Mucosa of descending colon (tissue), 3 donors: ENCODE measurements at regions not wholly inside any gene's neighbourhood (a gene's known extent, or its start where the extent isn't known, plus 50 kb on each side); places are given as distances from the start of the nearest gene placed in this dataset.

Source experiments
- ATAC-seq: fragments of 200-7000 bp; cut with Tn5 transposase; one replicate; pipeline ENCODE4 v1.9.1; 2020; ENCODE audit warnings: mild to moderate bottlenecking, moderate library complexity
- DNase-seq, 3 donors: peaks; one replicate each; pipeline ENCODE4 v3.0.0-alpha.2; 2020
- H3K36me3 ChIP-seq: fragments of 200-600 bp; one replicate; pipeline ENCODE4 v1.8.0; 2021; ENCODE audit warnings: low read depth, mild to moderate bottlenecking
- H3K4me1 ChIP-seq: fragments of 200-600 bp; one replicate; pipeline ENCODE4 v1.8.0; 2021; ENCODE audit warnings: low read depth, mild to moderate bottlenecking
- H3K4me3 ChIP-seq: fragments of 200-600 bp; one replicate; pipeline ENCODE4 v1.8.0; 2021; ENCODE audit warnings: mild to moderate bottlenecking
- H3K9me3 ChIP-seq: fragments of 200-600 bp; one replicate; pipeline ENCODE4 v1.8.0; 2021; ENCODE audit warnings: mild to moderate bottlenecking
- CTCF ChIP-seq: fragments of 200-600 bp; IDR thresholded peaks from one replicate; pipeline ENCODE4 v1.8.0; 2022; ENCODE audit warnings: antibody characterized with exemption, mild to moderate bottlenecking
- intact Hi-C, 2 donors: fragments of 100-400 bp; cut with DNase I in 1 of 2; cut with micrococcal nuclease in 1 of 2; formaldehyde crosslinking; loops; one replicate each; pipeline versions ENCODE4 v1.11.0 to v1.11.1; 2022; cut with DNase I, micrococcal nuclease
- donor health status: DM: no; HTN: no; CAD: no; lungs with moderate emphysema.
- donor health status: DM: no; HTN: no; CAD: no.
- donor health status: DM: no; HTN: yes; CAD: no.

GRCh38 chr2:189267925-189268579 lies 88.5 kb upstream of the COL5A2 start:
- intact Hi-C loops: no loop called here
- no peak for TF ChIP-seq CTCF

GRCh38 chr2:189268763-189269162 lies 89.2 kb upstream of the COL5A2 start:
- Histone ChIP-seq H3K9me3 (no peaks in the 10 kb centered on the region), H3K4me1 (no peaks in the 10 kb centered on the region), H3K36me3 (no peaks in the 10 kb centered on the region), H3K4me3 (no peak overlapping the region)
- TF ChIP-seq CTCF: no peak
- DNase-seq (no peak), ATAC-seq (no peak)
- intact Hi-C loops: no loop called here

More at GRCh38 chr2:189267925-189268579, 88.5 kb upstream of the COL5A2 start:
- ATAC-seq: no peak
- DNase-seq: no peak
- H3K9me3 ChIP-seq: no peaks in the 10 kb centered on the region
- H3K4me1 ChIP-seq: no peaks in the 10 kb centered on the region
- H3K4me3 ChIP-seq: no peak overlapping the region
- H3K36me3 ChIP-seq: no peaks in the 10 kb centered on the region

- H3K4me1 ChIP-seq: no peaks in the 10 kb centered on the region
- intact Hi-C loops: no loop called here
- no peaks in the 10 kb centered on the region for H3K36me3 ChIP-seq
- H3K4me3 ChIP-seq: no peak overlapping the region
- no peak for ATAC-seq
- TF ChIP-seq CTCF: no peak
- no peak for DNase-seq
- no peaks in the 10 kb centered on the region for H3K9me3 ChIP-seq
Measured at GRCh38 chr2:189273734-189274133, 94.2 kb upstream of the COL5A2 start.

- TF ChIP-seq CTCF: no peak
- H3K9me3 ChIP-seq: no peaks in the 10 kb centered on the region
- intact Hi-C loops: no loop called here
Measured at GRCh38 chr2:189274361-189274760, 94.8 kb upstream of the COL5A2 start.

DNA sequence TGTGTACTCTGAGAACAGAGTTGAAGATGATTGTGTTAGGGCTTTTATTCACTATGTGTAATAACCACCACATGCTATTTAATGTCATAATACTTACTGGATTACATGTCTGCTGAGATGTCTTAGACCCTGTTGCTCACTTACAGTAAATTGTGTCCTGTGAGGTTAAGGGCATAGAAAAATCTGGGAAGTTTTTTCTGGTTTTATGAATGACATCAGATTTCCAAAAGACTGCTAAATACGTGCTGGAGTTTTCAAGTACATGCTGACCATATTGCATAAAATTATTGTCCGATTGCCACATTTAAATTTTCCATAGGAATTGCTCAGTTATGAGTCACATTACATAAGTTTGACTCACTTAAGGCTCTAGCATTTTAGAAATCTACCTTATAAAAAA lies 96.7 kb upstream of the COL5A2 start:
- DNase-seq (no peak), ATAC-seq (no peak)
- intact Hi-C loops: no loop called here
- Histone ChIP-seq H3K4me1 (no peaks in the 10 kb centered on the region), H3K9me3 (no peaks in the 10 kb centered on the region), H3K4me3 (no peak overlapping the region), H3K36me3 (no peaks in the 10 kb centered on the region)
- TF ChIP-seq CTCF: no peak

More at GRCh38 chr2:189274361-189274760, 94.8 kb upstream of the COL5A2 start:
- DNase-seq (no peak), ATAC-seq (no peak)
- no peaks in the 10 kb centered on the region for H3K4me1 ChIP-seq
- no peaks in the 10 kb centered on the region for H3K36me3 ChIP-seq
- H3K4me3 ChIP-seq: no peak overlapping the region

DNA sequence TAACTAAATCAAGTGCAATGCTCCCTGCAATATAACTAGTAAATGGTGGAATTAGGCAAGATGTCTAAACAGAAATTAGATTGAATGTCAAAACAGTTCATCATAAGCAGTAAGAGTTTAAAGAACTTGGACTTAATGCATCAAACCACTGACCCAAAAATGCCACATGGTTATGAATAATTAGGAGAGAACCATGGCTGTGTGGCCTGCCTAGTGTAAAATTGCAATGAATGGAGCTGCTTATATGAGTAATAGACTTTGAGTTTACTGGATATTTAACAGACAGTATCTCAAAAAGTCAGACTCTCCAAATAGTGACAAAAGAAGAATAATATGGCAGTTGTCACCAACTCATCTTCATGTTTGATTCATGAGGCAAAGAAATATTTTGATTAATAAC lies 101.6 kb upstream of the COL5A2 start:
- no peak for TF ChIP-seq CTCF
- H3K4me1 ChIP-seq: no peaks in the 10 kb centered on the region

More for the DNA sequence above, 101.6 kb upstream of the COL5A2 start:
- intact Hi-C loops: no loop called here
- no peak for DNase-seq
- ATAC-seq: no peak
- H3K9me3 ChIP-seq: no peaks in the 10 kb centered on the region
- no peak overlapping the region for H3K4me3 ChIP-seq
- no peaks in the 10 kb centered on the region for H3K36me3 ChIP-seq
